Astrocyte of the spinal cord (primary cell): ENCODE measurements at regions not wholly inside any gene's neighbourhood (a gene's known extent, or its start where the extent isn't known, plus 50 kb on each side); places are given as distances from the start of the nearest gene placed in this dataset.

ENCODE experiments used
- DNase-seq: peaks from one replicate; pipeline ENCODE4 v3.0.0; 2011; ENCODE audit warnings: low read depth, low spot score
- H3K4me3 ChIP-seq: 2 replicates; pipeline ENCODE4 v1.5.1; 2011; ENCODE audit warnings: low read depth, mild to moderate bottlenecking, low read length, moderate library complexity
- CTCF ChIP-seq: IDR thresholded peaks from 2 replicates; pipeline ENCODE4 v1.5.1; 2012; ENCODE audit warnings: low read depth, mild to moderate bottlenecking, low read length, inconsistent platforms
- in situ Hi-C: cut with HindIII; loops from 2 replicates; pipeline ENCODE4 v1.10.0; 2017; ENCODE audit warnings: low sequenced_read_pairs

- H3K4me3 ChIP-seq, result no peak overlapping the region
- no peak for DNase-seq
- in situ Hi-C loops, result no loop called here
- no peak for TF ChIP-seq CTCF
Observed at GRCh38 chr10:8531116-8531515, 476.6 kb downstream of the GATA3 start.

- in situ Hi-C loops, result no loop called here
- no peak overlapping the region for H3K4me3 ChIP-seq
- TF ChIP-seq CTCF, result no peak
- no peak for DNase-seq
Observed at GRCh38 chr10:8532647-8533046, 478.2 kb downstream of the GATA3 start.

- no peak for TF ChIP-seq CTCF
- DNase-seq, result no peak
- no peak overlapping the region for H3K4me3 ChIP-seq
- in situ Hi-C loops, result no loop called here
Observed at GRCh38 chr10:8533462-8533861, 479.0 kb downstream of the GATA3 start.

- in situ Hi-C loops, result no loop called here
- no peak for TF ChIP-seq CTCF
- H3K4me3 ChIP-seq, result no peak overlapping the region
- no peak for DNase-seq
Observed at GRCh38 chr10:8534096-8534495, 479.6 kb downstream of the GATA3 start.

- in situ Hi-C loops, result no loop called here
- no peak overlapping the region for H3K4me3 ChIP-seq
- no peak for DNase-seq
- TF ChIP-seq CTCF, result no peak
Observed at GRCh38 chr10:8534891-8535290, 480.4 kb downstream of the GATA3 start.

- in situ Hi-C loops, result no loop called here
- no peak overlapping the region for H3K4me3 ChIP-seq
- DNase-seq, result no peak
- TF ChIP-seq CTCF, result no peak
Observed at GRCh38 chr10:8539056-8539455, 484.6 kb downstream of the GATA3 start.
